ENCODE measurements at regions not wholly inside any gene's neighbourhood (a gene's known extent, or its start where the extent isn't known, plus 50 kb on each side); places are given as distances from the start of the nearest gene placed in this dataset.
A peak's percentile ranks its signal among the peaks of the same experiment; 100 is the strongest.

- no peak for DNase-seq
Measured at GRCh38 chr17:27216836-27217235, 77.1 kb upstream of the WSB1 start.

GRCh38 chr17:27217631-27218030, 76.3 kb upstream of the WSB1 start:
- no peak for DNase-seq

- no peak for DNase-seq
Measured at GRCh38 chr17:27218041-27218440, 75.9 kb upstream of the WSB1 start.

- no peak for DNase-seq
Measured at GRCh38 chr17:27218719-27219488, 75.0 kb upstream of the WSB1 start.

- no peak for DNase-seq
Measured at GRCh38 chr17:27222515-27222914, 71.4 kb upstream of the WSB1 start.

- no peak for DNase-seq
Measured at GRCh38 chr17:27224526-27225315, 69.2 kb upstream of the WSB1 start.

- no peak for DNase-seq
Measured at GRCh38 chr17:27226611-27227230, 67.2 kb upstream of the WSB1 start.

GRCh38 chr17:27230996-27231395, 62.9 kb upstream of the WSB1 start:
- DNase-seq: no peak

GRCh38 chr17:27232328-27232727, 61.6 kb upstream of the WSB1 start:
- no peak for DNase-seq

- DNase-seq: no peak
Measured at GRCh38 chr17:27233059-27233458, 60.9 kb upstream of the WSB1 start.

- no peak for DNase-seq
Measured at GRCh38 chr17:27233776-27234175, 60.1 kb upstream of the WSB1 start.

- peak; percentile 65 for DNase-seq
Measured at GRCh38 chr17:27236717-27237315, 57.1 kb upstream of the WSB1 start.

GRCh38 chr17:27237890-27238289, 56.0 kb upstream of the WSB1 start:
- no peak for DNase-seq

- DNase-seq: no peak
Measured at GRCh38 chr17:27239046-27239445, 54.9 kb upstream of the WSB1 start.

GRCh38 chr17:27239584-27239983, 54.3 kb upstream of the WSB1 start:
- no peak for DNase-seq

GRCh38 chr17:27240086-27240801, 53.7 kb upstream of the WSB1 start:
- no peak for DNase-seq

GRCh38 chr17:27240802-27241155, 53.1 kb upstream of the WSB1 start:
- no peak for DNase-seq

GRCh38 chr17:27241346-27241946, 52.5 kb upstream of the WSB1 start:
- no peak for DNase-seq

GRCh38 chr17:27242951-27243350, 51.0 kb upstream of the WSB1 start:
- no peak for DNase-seq

GRCh38 chr17:27244011-27244410, 49.9 kb upstream of the WSB1 start:
- DNase-seq: no peak

Measured in NCI-H69 (cell line).